IPS-NIHi7 (cell line): ENCODE measurements at regions not wholly inside any gene's neighbourhood (a gene's known extent, or its start where the extent isn't known, plus 50 kb on each side); places are given as distances from the start of the nearest gene placed in this dataset.
"Not testable (repeated sequence)": the region's sequence is repeated elsewhere in the genome, so short reads cannot be mapped to it uniquely, and the experiment has no call there.

ENCODE experiments used
- DNase-seq: peaks from one replicate; pipeline ENCODE4 v3.0.0; 2012; ENCODE audit warnings: mixed read lengths; ENCODE audit errors: extremely low spot score

DNA sequence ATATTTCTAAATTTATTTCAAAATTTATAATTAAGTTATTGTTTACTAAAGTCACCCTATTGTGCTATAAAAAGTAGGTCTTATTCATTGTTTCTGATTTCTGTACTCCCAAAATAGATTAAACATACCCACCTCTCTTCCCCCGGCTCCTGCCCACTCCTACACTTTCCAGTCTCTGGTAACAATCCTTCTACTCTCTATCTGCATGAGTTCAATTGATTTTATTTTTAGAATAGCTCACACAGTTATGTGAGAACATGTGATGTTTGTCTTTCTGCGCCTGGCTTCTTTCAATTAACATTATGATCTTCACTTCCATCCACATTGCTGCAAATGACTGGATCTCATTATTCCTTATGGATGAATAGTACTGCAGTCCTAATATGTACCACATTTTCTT is 269.3 kb downstream of the ACTRT1 start:
- no peak for DNase-seq

- no peak for DNase-seq
Observed at GRCh38 chrX:127764674-127765073, 287.5 kb downstream of the ACTRT1 start.

- DNase-seq = no peak
Observed at GRCh38 chrX:127762663-127763062, 289.5 kb downstream of the ACTRT1 start.

- DNase-seq = no peak
Observed at GRCh38 chrX:127732709-127733108, 319.5 kb downstream of the ACTRT1 start.

DNA sequence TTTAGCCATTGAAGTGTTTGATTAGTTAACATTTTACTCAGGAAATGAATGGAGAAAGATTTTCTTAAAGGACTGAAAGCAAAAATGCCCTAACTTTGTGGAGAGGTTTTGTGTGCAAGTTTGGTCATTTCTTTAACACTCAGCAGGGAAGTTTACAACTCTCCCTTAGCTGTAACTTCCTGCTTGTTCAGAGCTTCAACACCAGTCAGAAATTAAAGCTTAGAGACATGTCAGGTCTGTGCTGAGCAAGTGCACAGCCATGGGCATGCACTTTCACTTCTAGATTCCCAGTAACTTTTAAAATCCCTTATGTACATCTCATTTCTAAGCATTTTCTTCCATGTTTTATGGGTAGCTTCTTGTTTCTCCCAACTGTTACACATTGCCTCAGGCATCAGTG is 326.0 kb downstream of the ACTRT1 start:
- DNase-seq = no peak

- no peak for DNase-seq
Observed at GRCh38 chrX:127708155-127708554, 344.0 kb downstream of the ACTRT1 start.

- DNase-seq = no peak
Observed at GRCh38 chrX:127702527-127702926, 349.7 kb downstream of the ACTRT1 start.

DNA sequence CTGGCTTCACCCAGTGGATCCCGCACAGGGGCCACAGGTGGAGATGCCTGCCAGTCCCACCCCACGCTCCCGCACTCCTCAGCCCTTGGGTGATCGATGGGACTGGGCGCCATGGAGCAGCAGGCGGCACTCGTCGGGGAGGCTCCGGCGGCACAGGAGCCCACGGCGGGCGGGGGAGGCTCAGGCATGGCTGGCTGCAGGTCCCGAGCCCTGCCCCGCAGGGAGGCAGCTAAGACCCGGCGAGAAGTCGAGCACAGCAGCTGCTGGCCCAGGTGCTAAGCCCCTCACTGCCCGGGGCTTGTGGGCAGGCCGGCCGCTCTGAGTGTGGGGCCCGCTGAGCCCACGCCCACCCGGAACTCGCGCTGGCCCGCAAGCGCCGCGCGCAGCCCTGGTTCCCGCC is 389.3 kb downstream of the ACTRT1 start:
- not testable (repeated sequence) for DNase-seq

GRCh38 chrX:127649011-127649410 is 403.2 kb downstream of the ACTRT1 start:
- no peak for DNase-seq

GRCh38 chrX:127621780-127622179 is 430.4 kb downstream of the ACTRT1 start:
- DNase-seq = no peak

DNA sequence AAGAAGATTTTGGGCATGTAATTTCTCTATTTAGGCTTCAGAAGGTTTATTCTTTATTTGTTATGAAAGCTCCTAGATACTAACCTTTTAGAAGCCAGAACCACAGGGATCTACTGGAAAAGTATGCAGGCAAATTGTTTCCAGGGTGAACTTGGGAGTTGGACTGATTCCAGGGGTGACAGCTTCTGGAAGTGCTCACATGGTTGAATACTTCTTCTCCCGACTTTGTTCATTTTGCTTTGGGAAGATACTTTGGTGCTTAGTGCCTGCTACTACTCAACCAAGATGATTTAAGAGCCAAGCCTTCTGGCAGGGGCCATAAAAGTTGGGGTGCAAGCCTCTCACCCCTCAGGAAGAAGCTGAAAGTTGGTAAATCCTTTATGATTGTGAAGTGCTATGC is 445.6 kb downstream of the ACTRT1 start:
- no peak for DNase-seq

DNA sequence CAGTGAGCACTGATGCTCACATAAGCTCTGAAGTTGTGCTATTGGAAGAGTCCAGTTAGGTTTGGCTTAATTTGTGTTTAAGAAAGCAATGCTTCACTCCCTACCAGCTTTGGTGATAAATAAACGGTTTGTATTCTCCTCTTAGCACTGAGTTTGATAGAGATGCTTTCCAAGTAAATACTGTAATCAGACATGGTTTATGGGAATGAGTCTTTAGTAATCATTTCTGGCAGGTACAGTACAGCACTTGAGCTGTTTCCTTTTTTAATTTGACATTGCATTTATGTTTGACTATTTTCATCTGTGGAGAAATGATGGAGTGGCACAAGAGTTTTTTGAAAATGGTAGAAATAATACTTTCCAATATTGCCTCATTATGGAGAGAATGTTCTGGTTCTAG is 455.3 kb downstream of the ACTRT1 start:
- DNase-seq = no peak

- no peak for DNase-seq
Observed at GRCh38 chrX:127578395-127578794, 473.8 kb downstream of the ACTRT1 start.

GRCh38 chrX:127577884-127578283 is 474.3 kb downstream of the ACTRT1 start:
- no peak for DNase-seq

DNA sequence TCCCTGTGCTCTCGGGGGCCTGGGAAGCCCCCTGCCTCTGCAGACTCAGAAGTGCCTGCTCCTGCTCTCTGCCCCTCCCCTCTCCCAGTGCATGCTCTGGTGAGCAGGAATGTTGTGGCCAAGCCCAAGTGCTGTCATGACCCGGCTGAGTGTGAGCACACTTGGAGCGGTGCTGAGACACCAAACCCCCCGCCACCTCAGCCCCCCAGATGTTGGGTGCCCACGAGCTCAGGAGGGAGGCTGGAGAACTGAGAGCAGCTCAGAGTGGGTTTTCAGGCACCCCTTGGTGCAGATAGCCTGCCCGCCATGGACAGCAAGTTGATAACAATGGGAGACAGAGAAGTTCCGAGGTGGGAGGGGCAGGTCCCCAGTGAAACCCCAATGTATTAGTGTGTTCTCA is 477.4 kb downstream of the ACTRT1 start:
- DNase-seq = no peak

- DNase-seq = no peak
Observed at GRCh38 chrX:127572471-127572870, 479.7 kb downstream of the ACTRT1 start.

GRCh38 chrX:127571834-127572233 is 480.4 kb downstream of the ACTRT1 start:
- no peak for DNase-seq

DNA sequence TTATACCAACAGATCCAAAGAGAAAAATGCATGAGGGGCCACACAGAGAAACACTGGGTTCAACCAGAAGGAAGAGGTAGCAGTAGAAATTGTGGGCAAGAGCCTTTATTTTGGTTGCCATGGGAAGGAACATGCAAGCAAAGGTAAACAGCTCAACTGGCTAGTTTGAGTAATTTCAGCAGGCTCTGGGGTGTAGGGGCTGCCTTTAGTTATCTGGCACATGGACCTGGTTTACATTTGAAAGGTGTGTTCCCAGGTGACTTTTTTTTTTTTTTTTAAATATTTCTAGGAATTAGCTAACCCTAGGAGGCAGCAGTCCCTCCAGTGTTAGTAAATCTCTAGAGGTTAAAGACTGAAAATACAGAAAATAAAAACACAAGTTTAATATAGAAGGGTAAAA is 481.9 kb downstream of the ACTRT1 start:
- DNase-seq = peak; percentile 10

DNA sequence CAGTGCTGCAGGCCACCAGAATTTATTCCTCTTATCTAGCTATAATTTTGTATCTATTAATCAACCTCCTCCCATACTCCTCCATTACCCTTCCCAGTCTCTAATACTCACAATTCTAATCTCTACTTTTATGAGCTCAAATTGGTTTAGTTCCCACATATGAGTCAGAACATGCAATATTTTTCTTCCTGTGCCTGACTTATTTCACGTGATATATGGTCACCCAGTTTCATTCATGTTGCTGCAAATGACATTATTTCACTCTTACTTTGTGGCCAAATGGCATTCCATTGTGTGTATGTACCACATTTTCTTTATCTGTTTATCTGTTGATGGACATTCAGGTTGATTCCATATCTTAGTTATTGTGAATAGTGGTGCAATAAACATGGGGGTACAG is 483.5 kb downstream of the ACTRT1 start:
- DNase-seq = no peak

DNA sequence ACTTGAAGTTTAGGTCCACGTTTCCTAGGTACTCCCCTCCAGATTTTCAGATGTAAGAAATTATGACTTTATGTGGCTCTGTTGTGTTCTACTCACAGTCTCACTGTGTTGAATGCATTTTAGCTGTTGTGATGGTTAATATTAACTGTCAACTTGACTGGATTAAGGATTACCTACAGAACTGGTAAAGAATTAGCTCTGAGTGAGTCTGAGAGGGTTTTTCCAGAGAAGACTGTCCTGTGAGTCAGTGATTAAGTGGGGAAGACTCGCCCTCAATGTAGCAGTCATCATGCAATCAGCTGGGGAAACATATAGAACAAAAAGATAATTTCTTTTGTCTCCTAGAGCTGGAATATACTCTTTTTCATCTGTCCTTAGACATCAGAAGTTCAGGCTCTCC is 493.4 kb downstream of the ACTRT1 start:
- no peak for DNase-seq

DNA sequence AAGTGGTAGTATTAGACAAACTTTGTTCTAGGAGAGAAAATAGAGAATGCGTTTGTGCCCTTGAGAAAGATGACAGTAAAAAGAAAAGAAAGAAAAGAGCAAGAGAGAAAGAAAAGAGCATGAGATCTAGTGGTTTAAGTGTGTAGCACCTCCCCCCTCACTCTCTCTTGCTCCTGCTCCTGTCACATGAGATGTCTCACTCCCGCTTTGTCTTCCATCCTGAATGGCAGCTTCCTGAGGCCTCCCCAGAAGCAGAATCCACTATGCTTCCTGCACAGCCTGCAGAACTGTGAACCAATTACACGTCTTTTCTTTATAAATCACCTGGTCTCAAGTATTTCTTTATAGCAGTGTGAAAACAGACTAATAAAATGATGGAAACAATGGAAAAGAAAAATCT is 499.6 kb downstream of the ACTRT1 start:
- peak; percentile 13 for DNase-seq

DNA sequence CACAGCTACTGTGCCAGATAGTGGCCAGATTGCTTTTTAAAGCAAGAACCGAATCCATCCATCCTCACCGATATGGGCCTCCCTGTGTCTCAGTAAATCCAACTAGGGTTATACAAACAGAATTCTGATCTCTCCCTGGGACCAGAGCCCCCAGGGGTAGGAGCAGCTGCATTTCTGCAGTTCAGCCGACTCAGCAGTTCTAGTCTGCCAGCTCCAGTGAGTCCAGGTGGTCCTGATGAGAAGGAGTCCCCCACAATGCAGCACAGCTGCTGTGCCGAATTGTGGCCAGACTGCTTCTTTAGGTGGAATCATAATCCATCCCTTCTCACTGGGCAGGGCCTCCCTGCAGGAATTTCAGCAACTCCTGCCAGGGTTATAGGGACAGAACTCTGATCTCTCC is 532.9 kb downstream of the ACTRT1 start:
- DNase-seq = no peak

DNA sequence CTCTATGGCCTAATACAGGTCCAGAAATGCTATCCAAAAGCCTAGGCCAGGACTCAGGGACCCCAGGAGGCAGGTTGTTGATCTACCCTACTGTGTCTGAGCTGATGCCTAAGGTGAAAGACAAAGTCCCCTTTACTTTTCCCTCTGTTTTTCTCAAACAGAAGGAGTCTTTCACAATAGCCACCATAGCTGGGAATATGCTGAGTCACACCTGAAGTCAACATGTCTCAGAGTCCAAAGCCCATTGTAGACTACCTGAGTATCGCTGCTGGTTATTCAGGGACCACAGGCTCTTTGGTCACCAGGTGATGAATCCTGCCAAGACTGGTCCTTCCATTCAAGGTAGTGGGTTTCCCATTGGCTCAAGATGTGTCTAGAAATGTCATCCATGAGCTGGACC is 562.2 kb downstream of the ACTRT1 start:
- DNase-seq = no peak

- no peak for DNase-seq
Observed at GRCh38 chrX:127466211-127466610, 586.0 kb downstream of the ACTRT1 start.

GRCh38 chrX:127459790-127460189 is 592.4 kb downstream of the ACTRT1 start:
- peak; percentile 37 for DNase-seq
